NB4 (cell line): ENCODE measurements at regions not wholly inside any gene's neighbourhood (a gene's known extent, or its start where the extent isn't known, plus 50 kb on each side); places are given as distances from the start of the nearest gene placed in this dataset.

Source experiments
- DNase-seq: peaks from one replicate; pipeline ENCODE4 v3.0.0; 2010; ENCODE audit warnings: low read depth
- H3K4me3 ChIP-seq: one replicate; pipeline ENCODE4 v1.5.1; 2011; ENCODE audit warnings: mild to moderate bottlenecking, low read depth, low read length, moderate library complexity
- CTCF ChIP-seq: IDR thresholded peaks from one replicate; pipeline ENCODE4 v1.5.1; 2012; ENCODE audit warnings: low read depth, low read length
- MAX ChIP-seq: IDR thresholded peaks from 2 replicates; pipeline ENCODE4 v1.6.1; 2011; ENCODE audit warnings: low read depth, low read length
- MYC ChIP-seq: IDR thresholded peaks from 2 replicates; pipeline ENCODE4 v1.6.1; 2011; ENCODE audit warnings: low read depth, low read length
- POLR2A ChIP-seq: IDR thresholded peaks from 2 replicates; pipeline ENCODE4 v1.6.1; 2011; ENCODE audit warnings: mild to moderate bottlenecking; ENCODE audit not compliant: insufficient read length; ENCODE audit errors: extremely low read depth

- no peak for DNase-seq
- no peak overlapping the region for H3K4me3 ChIP-seq
- TF ChIP-seq MYC (no peak), POLR2A (no peak), CTCF (no peak), MAX (no peak)
These were observed 62.0 kb upstream of the TOP1 start for GRCh38 chr20:40966516-40967185.

DNA sequence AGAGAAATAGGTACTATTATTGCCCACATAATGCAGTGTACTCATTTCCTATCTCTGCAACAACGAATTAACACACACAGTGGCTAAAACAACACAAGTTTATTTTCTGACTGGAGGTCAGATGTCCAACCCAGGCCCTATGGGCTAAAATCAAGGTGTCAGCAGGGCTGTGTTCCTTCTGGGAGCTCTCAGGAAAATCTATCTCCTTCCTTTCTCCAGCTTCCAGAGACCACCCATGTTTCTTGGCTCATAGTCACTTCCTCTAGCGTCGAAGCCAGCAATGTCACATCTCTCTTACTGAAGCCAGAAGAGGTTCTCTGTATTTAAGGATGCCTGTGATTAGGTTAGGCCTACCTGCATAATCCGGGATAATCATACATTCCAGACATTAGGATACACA is 60.9 kb upstream of the TOP1 start:
- H3K4me3 ChIP-seq = no peak overlapping the region
- TF ChIP-seq CTCF (no peak), POLR2A (no peak), MAX (no peak), MYC (no peak)
- no peak for DNase-seq

DNA sequence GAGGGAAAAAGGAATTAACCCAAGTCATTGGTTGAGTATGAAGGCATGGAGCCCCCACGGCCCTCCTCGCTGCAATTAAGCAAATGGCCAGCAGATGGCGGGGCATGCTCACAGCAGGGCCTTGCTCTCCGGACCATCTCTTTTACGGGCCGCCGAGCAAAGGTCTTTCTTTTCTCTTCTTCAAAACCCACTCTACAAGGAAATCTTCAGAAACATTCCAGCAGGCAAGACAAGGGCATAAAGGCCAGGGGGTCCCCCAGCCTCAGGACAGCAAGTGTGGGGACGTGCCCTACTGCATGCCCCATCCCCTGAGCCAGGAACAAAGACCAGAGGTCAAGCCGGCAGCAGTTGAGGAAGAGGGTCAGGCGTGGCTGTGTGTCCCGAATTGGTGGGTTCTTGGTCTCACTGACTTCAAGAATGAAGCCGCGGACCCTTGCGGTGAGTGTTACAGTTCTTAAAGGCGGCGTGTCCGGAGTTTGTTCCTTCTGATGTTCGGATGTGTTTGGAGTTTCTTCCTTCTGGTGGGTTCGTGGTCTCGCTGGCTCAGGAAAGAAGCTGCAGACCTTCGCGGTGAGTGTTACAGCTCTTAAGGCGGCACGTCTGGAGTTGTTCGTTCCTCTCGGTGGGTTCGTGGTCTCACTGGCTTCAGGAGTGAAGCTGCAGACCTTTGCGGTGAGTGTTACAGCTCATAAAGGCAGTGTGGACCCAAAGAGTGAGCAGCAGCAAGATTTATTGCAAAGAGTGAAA is 59.6 kb upstream of the TOP1 start:
- peak; percentile 80 for DNase-seq
- peak overlapping the region; percentile 16 for H3K4me3 ChIP-seq
- TF ChIP-seq MAX (peak; percentile 38; the same call in 1 of the 2 replicates), CTCF (peak; percentile 92), MYC (0 out of 2 replicates have a peak, but pooled peaks have one; percentile 15)

GRCh38 chr20:40970218-40970617 is 58.4 kb upstream of the TOP1 start:
- H3K4me3 ChIP-seq = no peak overlapping the region
- no peak for DNase-seq
- TF ChIP-seq CTCF (no peak), MAX (no peak), POLR2A (no peak), MYC (no peak)

- no peak for TF ChIP-seq MAX
- TF ChIP-seq CTCF = no peak
- TF ChIP-seq POLR2A = no peak
- TF ChIP-seq MYC = no peak
- DNase-seq = no peak
- no peak overlapping the region for H3K4me3 ChIP-seq
These were observed 51.4 kb upstream of the TOP1 start for GRCh38 chr20:40977218-40977617.

- H3K4me3 ChIP-seq = no peak overlapping the region
- DNase-seq = no peak
- no peak for TF ChIP-seq POLR2A
- no peak for TF ChIP-seq CTCF
- no peak for TF ChIP-seq MAX
- TF ChIP-seq MYC = no peak
These were observed 49.9 kb upstream of the TOP1 start for GRCh38 chr20:40978761-40979160.
